GM20431 (cell line): ENCODE measurements at regions not wholly inside any gene's neighbourhood (a gene's known extent, or its start where the extent isn't known, plus 50 kb on each side); places are given as distances from the start of the nearest gene placed in this dataset.
"Not testable (repeated sequence)": the region's sequence is repeated elsewhere in the genome, so short reads cannot be mapped to it uniquely, and the experiment has no call there.

Source experiments
- in situ Hi-C: fragments of 300-500 bp; cut with MseI, MboI; formaldehyde crosslinking; loops from one replicate; pipeline ENCODE4 v1.15.0; 2020; ENCODE audit warnings: low sequenced_read_pairs; ENCODE audit not compliant: unreplicated experiment

DNA sequence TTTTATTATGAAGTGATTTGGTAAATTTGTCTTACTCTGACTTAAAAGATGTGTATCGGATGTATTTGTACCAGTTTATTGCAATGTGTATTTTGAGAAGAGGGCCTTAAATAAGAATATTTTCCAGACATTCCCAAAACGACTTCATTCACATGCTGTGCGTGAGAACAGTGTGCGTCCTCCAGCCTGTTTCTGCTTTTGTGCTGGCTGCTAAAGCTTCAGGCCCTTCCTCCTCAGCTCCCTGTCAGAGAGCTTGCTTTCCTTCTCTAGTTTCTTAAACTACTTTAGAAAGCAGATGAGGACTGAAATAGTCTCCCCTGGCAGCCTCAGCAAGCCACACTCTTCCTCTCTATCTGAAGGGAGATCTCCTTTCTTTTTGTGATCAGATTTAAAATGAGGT lies 157.8 kb downstream of the SAMD5 start:
- in situ Hi-C loops = no loop called here

DNA sequence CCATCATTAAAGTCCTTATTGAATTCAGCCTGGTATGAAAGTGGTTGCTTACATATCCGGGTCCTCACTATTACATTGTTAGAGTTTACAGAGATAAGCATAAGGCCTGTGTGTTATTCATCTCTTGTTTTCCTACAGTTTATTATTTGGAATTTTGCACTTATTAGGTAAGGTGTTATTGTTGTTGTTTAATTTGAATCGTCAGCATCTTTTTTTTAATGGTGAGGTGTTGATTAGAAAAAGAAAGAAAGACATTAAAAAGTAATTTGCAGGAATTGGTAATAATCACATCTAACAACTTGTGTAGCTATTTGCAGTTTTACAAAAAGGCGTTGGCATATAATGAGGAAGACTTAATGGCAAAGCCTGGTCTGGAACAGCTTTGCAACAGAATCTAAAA lies 158.6 kb downstream of the SAMD5 start:
- in situ Hi-C loops = no loop called here

DNA sequence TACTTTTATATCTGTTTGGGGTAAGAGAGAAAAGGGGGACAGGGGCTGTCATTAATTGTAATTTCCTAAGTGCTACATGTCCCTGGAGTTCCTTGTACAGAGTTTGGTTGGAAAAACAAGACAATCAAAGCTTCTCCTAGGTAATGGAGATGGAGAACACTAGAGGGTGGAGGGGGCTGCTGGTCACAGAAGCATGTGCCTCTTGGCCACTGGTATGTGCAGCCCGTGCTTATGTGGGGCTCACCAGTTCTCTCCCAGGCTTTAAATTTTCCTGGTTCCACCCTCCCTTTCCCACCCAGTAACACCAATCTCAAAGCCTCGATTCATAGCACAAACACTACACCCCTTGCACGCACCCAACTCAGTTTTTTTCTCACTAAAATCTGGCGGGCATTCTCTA lies 165.6 kb downstream of the SAMD5 start:
- in situ Hi-C loops = no loop called here

DNA sequence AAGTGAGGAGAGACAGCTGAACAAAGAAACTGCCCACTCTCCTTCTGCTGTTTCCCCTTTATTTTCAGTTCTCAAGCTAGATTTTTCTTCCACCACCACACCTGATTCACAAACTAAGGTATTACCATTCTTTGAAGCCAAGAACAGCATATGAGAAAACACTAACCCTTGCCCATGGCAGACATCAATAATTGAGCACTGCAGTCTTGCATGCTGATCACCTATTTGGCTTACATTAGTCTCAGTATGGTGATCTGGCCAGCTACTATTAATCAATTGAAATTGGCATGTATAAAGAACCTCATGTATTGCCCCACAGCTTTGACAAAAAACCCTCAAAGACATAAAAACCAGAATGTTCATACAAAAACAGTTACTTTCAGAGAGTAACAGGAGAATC lies 166.3 kb downstream of the SAMD5 start:
- in situ Hi-C loops = no loop called here

DNA sequence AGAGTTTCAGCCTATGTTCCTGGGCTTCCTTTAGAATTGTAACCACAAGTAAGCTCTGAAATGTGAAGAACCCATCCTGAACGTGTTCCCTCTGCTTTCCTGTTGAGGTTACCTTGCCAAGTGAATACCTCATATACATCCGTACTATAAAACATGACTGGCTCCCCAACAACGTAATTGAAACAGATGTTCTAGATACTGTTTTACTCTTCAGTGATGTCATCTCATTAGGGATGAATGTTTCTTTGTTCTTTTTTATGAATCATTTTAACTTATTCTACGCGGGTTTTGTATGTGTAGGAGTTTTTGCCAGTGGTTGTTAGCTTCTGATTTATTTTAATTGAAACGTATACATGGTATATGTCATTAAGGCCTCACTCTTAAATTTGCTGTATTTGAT lies 166.8 kb downstream of the SAMD5 start:
- in situ Hi-C loops = no loop called here

DNA sequence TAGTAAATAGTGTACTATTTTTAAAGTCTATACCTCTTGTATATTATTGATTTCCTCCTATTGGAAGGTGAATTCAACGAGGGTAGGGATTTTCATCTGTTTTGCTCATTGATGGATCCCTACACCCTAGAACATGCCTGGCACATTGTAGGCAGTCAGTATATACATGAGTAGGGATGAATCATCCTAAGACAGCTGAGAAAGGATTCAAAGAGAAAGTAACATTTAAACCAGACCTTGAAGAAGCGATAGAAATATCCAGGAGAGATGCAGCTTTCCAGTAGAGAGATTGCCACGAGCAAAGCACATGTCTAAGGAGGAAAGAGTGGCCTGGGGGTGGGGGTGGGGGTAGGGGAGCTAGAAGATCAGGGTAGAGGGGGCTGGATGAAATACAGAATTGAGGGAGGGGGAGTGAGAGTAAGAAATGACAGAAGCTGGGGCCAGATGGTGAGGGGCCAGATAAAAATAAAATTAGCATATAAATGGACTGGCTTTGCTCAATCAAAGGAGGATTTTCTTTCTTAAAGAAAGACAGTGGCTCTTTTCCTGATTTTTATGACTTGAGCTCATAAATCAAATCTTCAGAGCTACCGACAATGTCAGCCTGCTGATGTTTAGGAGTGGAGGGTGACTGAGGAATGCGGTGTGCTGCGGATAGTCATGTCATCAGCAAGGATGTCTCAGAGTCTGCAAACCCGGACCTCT lies 168.2 kb downstream of the SAMD5 start:
- in situ Hi-C loops = no loop called here

DNA sequence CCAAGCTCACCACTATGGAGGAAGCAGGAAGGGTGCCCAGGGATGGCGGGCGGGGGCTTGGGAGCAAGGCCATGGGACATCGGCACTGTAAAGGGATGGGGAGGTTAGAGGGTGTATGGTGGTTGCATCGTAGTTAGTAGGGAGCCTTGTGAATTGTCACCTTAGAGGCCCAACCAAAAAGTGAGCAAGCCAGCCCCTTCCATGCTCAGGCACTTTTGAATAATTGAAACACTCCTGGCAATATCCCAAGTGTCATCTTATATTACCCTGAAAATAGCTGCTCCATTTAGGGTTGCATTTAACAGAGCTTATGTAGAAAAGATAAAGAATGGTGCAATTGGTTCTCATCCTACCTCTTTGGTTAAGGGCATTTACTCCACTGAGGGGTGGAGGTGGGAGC lies 169.2 kb downstream of the SAMD5 start:
- in situ Hi-C loops = no loop called here

DNA sequence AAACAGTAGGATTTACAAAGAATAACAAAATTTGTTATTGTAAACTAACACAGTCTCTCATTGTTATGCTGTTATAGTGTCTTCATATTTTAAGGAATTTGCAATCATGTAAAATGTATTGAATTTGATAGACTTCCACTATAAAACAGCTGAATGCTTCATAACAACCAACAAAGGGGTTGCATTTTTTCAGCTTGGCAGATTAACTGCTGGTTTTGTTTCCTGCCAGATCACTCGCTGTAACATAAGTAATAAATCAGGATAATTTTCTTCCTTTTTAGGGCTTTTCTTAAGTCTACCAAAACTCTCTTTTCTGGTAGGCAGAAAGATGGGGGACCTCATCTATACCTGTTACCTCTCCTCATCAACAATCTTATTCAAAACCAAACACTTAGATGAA lies 169.8 kb downstream of the SAMD5 start:
- in situ Hi-C loops = no loop called here

DNA sequence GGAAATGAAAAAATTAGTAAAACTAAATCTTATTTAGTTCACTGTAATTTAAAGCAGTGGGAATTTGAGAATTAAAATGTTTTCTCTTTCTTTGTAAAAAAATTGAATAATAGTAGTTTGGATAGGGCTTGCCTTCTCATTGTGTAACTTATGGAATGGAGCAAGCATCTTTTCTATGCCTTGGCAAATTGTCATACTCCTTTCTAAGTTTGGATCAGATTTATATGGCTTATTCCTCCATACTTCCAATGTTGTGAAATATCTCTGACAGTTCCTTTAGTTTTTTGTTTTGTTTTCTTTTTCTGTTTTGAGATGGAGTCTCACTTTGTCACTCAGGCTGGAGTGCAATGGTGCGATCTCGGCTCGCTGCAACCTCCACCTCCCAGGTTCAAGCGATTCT lies 176.4 kb downstream of the SAMD5 start:
- in situ Hi-C loops = no loop called here

DNA sequence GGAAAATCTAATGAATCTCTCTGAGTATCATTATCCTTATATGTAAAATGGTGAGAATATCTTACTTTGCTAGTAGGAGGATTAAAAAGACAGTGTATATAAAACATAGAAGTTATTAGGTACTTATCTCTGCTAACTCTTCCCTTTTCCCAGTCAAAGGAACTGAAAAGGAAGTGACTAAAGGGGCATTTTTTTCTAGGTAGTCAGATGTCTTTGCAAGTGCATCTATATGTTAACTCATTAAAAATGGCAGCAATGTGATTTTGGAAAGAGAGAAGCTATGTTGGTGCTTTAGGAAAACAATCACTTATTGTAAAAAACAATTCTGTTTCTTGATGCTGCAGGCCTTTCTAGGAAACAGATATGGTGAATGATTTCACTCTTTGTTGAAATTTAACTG lies 180.9 kb downstream of the SAMD5 start:
- in situ Hi-C loops = no loop called here

DNA sequence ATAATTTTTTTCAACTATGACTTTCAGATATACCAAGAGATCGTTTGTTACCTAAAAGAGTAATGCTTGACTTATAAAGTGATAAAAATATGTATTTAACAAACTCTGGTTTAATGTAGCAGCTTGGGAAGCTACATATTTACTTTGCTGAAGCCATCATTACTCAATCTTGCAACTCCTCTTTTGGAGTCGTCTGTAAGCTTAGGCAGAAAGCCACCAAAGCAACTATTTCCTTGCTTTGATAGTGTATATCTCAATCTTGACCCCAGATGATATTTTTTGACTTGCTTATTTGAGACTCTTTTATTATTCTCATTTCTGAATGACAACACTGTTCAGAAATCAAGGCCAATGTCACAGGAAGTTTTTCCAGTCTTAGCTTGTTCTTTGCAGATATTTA lies 183.0 kb downstream of the SAMD5 start:
- in situ Hi-C loops = no loop called here

DNA sequence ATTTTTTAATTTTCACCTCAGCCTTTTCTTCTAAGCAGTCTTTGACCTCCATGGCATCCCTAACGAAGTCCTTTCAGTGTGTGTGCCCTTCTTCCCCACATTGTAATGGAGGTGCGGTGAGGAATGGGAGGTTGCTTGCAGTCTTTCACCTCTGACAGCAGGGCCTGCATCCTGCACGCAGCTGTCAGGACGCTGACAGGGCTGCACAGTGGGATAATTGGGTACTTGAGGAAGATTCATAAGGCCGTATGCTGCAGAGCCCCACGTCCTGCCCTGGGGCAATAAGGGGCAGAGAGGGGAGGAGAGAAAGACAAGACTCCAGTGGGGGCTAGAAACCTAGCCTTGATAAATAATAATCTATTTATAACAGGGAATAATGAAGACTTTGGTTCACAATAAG lies 184.7 kb downstream of the SAMD5 start:
- in situ Hi-C loops = no loop called here

DNA sequence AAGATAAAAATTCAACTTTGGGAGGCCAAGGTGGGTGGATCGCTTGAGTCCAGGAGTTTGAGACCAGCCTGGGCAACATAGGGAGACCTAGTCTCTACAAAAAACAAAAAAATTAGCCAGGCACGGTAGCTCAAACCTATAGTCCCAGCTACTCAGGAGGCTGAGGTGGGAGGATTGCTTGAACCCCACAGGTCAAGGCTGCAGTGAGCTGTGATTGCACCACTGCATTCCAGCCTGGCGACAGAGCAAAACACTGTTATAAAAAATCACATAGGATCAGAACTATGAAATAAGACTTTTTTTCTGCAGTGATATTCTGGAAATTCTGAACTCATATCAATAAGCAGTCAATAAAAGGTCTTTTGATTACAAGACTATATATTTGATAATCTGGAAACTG lies 186.1 kb downstream of the SAMD5 start:
- in situ Hi-C loops = not testable (repeated sequence)

DNA sequence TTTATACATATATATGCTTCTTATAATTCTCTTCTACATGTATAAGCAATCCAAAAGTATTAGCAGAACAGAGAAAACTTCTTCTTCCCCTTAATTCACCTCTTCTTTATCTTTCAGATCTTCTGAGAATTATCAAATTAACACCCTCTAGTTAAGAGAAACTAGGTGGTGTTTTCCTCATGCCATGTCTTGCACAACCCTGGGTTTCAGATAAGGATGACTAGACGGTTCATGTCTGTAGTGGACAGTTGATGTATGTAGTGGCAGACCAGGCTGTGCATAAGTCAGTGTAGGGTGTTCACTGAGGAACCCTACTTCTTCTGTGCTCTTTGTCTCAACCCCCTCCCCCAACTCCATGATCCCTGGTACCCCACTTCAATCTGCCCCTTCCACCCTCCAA lies 187.3 kb downstream of the SAMD5 start:
- in situ Hi-C loops = no loop called here

DNA sequence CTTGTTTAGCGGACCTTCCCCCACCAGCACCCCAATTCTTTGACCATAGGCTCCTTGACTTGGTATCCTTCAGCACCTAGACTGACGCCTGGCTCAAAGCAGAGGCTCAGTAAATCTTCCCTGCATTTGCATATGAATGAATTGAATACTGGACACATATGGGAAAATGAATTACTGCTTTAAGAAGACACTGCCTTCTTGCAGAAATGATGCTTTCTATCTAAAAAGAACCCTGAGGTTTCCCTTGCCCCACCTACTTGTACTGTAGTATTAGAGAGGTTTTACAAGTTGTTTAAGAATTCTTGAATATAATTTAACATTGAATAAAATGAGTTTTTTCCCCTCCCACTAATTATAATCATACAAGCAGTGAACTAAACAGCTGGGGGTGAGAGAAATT lies 190.7 kb downstream of the SAMD5 start:
- in situ Hi-C loops = no loop called here

DNA sequence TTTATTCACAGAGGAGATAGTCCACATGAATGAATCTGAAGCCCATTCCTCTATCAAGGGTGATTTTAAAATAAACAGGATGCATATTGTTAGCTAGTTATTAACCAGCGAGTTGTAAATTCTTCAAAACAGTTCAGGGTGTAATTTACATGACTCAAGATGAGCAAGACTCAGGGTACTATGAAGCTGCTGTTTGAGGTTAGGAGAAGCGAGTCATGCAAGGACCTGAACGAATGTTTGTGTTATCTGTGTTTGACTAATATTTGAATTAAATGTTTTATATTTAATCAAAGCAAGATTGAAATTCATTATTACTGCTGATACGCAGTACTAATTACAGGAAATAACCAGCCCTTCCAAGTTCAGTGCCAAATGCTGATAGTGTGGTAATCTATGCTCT lies 191.1 kb downstream of the SAMD5 start:
- in situ Hi-C loops = no loop called here

DNA sequence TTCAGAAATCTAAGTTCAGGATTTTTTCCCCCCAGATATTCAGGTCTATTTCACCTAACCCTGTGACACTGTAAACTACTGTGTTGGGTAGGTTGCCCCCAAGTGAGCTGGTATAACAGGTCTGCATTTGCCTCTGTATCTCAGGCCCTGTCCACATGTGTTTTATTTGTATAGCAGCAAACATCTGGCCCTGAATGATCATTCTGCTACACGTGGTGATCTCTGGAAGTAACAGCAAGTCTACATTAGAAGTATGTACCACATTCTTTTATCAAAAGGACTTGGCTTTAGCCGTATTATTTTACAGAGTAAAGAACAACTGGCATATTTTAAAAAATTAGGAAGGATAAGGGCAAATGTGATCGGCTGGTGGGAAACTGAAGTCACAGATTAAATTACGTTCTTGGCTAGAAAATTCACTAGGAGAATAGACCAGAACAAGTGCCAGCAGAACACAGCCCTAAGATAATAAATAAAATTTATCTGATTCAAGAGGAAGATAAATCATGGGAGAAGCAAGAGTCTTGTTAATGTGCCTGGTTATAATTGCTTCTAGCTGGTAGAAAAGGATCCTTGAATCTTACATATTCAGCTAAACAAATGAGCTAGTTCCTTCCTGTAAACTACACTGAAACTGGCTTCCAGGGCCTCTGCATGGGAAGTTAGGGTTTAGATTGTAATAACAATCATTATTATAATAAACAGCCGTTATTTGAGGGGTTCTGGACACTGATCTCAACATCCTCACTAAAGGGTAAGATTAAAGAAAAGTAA lies 192.1 kb downstream of the SAMD5 start:
- in situ Hi-C loops = no loop called here

DNA sequence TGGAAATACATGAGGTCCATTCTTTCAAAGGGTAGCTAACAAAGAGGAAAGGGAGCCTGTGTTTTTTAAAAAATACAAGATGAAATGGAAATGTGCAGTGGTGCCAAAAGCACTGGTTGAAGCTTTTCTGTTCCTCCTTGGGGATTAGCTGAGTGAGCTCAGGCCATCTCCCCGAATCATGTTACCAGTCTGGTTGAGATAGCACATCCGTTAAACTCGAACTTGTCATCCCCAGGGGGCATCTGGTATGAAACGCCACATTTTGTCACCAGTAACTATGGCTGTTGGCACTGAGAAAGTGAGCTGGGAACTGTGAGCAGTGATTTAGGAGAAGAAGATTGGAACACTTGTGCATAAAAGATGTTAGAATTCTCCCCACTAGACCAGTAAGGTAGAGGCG lies 196.2 kb downstream of the SAMD5 start:
- in situ Hi-C loops = no loop called here

DNA sequence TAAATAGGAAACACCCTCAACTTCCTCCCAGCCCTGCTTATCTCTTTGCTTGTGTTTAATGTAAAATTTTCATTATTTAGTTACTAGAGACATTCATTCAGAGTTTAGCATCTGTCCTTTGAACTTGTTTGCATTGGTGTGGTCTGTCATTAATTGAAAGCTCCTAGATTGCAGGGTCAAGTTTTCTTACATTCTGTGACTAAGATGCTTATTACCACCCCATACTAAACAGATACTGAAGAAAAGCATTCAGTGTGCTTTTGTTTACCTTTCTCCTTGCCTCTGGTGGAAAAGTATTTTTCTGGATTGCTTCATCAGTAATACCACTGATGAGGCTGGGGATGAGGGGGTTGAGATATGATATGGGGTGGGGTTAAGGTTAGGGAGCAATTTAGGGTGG lies 199.0 kb downstream of the SAMD5 start:
- in situ Hi-C loops = no loop called here

DNA sequence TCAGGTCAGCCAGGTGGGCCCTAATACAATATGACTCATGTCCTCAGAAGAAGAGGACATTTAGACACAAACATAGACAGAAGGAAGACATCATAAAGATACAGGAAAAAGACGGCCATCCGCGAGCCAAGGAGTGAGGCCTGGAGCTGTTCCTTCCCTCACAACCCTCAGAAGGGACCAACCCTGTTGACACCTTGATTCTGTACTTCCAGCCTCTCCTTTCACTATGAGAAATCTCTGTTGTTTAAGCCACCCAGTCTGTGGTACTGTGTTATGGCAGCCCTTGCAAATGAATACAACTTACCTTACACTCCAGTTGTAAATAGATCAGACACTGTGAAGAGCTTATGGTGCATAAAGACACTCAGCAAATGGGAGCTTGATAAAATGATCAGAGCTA lies 199.7 kb downstream of the SAMD5 start:
- in situ Hi-C loops = no loop called here

DNA sequence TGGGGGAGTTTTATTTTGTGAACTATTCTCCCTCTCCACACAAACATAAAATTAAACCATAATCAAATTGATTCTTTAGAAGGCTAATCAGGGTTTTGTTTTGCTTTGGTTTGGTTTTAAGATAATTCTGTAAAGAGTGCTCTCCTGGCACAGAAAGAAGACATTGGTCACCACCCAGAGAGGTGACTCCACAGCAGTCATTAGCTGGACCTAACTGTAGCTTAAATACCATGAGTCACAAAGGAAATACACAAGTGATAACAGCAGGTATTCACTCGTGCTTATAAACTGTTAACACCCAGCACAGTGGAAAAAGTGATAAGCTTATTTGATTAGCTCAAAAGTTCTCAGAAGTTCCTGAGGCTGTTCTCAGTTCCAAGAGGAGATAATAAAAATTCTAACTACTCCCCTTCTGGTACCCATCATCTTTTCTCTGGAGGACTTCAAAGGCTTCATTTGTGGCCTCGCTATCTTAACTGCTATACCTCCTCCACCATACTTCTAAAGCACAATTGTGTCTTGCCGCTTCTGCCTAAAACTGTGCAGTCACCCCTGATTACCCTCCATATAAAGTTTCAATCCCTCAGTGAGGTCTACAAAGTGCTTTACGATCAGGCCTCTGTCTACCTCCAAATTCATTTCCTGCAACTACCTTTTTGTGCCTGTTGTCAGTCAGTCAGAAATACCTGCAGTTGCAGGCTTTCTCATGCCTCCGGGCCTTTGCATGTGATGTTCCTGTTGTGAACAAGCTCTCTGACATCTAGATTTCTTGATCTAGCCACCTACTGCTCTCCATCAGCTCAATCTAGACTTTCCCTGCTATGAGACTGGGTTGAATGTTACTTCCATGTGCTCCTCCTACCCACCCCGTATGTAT lies 201.1 kb downstream of the SAMD5 start:
- in situ Hi-C loops = no loop called here
